ENCODE measurements at regions not wholly inside any gene's neighbourhood (a gene's known extent, or its start where the extent isn't known, plus 50 kb on each side); places are given as distances from the start of the nearest gene placed in this dataset.

GRCh38 chr6:84554074-84554473 lies 210.3 kb downstream of the TBX18 start:
- Histone ChIP-seq H3K9me3 (ENCODE audit: control insufficient read depth, insufficient read depth, low read depth, low read length) (no peaks in the 10 kb centered on the region), H3K4me3 (ENCODE audit: low read depth in 2 of 2, low read length in 2 of 2) (no peak overlapping the region), H3K27me3 (ENCODE audit: control insufficient read depth, insufficient read depth, low read length) (no peaks in the 10 kb centered on the region), H3K4me1 (ENCODE audit: control insufficient read depth, insufficient read depth, low read length) (no peaks in the 10 kb centered on the region), H3K27ac (ENCODE audit: low read length) (no peak overlapping the region), H3K36me3 (ENCODE audit: control insufficient read depth, insufficient read depth, low read length) (no peaks in the 10 kb centered on the region)
- in situ Hi-C loops (cut with HindIII; ENCODE audit: low pct_unique_long_range_greater_than_20kb, low sequenced_read_pairs) (no loop called here), intact Hi-C loops (cut with micrococcal nuclease; ENCODE audit: unreplicated experiment) (no loop called here)
- BruUV-seq (replicated peaks): no TSS peak
- ATAC-seq: no peak
- CTCF ChIA-PET: no interaction called here
- POLR2A ChIA-PET: no interaction called here
- DNase-seq (ENCODE audit: low read depth, low spot score): no peak
- no peak for TF ChIP-seq CTCF (IDR thresholded peaks at IDR 0.05)

- in situ Hi-C loops (cut with HindIII; ENCODE audit: low pct_unique_long_range_greater_than_20kb, low sequenced_read_pairs) (no loop called here), intact Hi-C loops (cut with micrococcal nuclease; ENCODE audit: unreplicated experiment) (no loop called here)
- no peaks in the 10 kb centered on the region for H3K9me3 ChIP-seq (ENCODE audit: control insufficient read depth, insufficient read depth, low read depth, low read length)
- TF ChIP-seq REST (IDR thresholded peaks at IDR 0.05; ENCODE audit: insufficient read depth in 1 of 2, low read depth in 2 of 2, low read length in 1 of 2): no peak
- TF ChIP-seq SIN3A (IDR thresholded peaks at IDR 0.05; ENCODE audit: borderline replicate concordance, insufficient read depth, low read depth, low read length): no peak
- no peak for TF ChIP-seq POLR2AphosphoS5 (IDR thresholded peaks at IDR 0.05; ENCODE audit: low read depth, low read length)
- DNase-seq (ENCODE audit: low read depth, low spot score) (no peak), ATAC-seq (no peak)
- no TSS peak for BruUV-seq (replicated peaks)
- no peaks in the 10 kb centered on the region for H3K4me1 ChIP-seq (ENCODE audit: control insufficient read depth, insufficient read depth, low read length)
- H3K27me3 ChIP-seq (ENCODE audit: control insufficient read depth, insufficient read depth, low read length): no peaks in the 10 kb centered on the region
- no peaks in the 10 kb centered on the region for H3K36me3 ChIP-seq (ENCODE audit: control insufficient read depth, insufficient read depth, low read length)
- ChIA-PET POLR2A (no interaction called here), CTCF (no interaction called here)
- no peak overlapping the region for H3K27ac ChIP-seq (ENCODE audit: low read length)
- H3K4me3 ChIP-seq (ENCODE audit: low read depth in 2 of 2, low read length in 2 of 2): no peak overlapping the region
Measured at GRCh38 chr6:84553527-84553926, 210.9 kb downstream of the TBX18 start.

- POLR2A ChIA-PET: no interaction called here
- H3K9me3 ChIP-seq (ENCODE audit: control insufficient read depth, insufficient read depth, low read depth, low read length): no peaks in the 10 kb centered on the region
- no peaks in the 10 kb centered on the region for H3K36me3 ChIP-seq (ENCODE audit: control insufficient read depth, insufficient read depth, low read length)
- TF ChIP-seq SIN3A (IDR thresholded peaks at IDR 0.05; ENCODE audit: borderline replicate concordance, insufficient read depth, low read depth, low read length) (no peak), CTCF (IDR thresholded peaks at IDR 0.05) (no peak), TCF7L2 (IDR thresholded peaks at IDR 0.05; ENCODE audit: low read depth, low read length) (no peak), POLR2AphosphoS5 (IDR thresholded peaks at IDR 0.05; ENCODE audit: low read depth, low read length) (no peak), REST (IDR thresholded peaks at IDR 0.05; ENCODE audit: insufficient read depth in 1 of 2, low read depth in 2 of 2, low read length in 1 of 2) (no peak)
- no peak for ATAC-seq
- CTCF ChIA-PET: no interaction called here
- DNase-seq (ENCODE audit: low read depth, low spot score): no peak
- H3K4me3 ChIP-seq (ENCODE audit: low read depth in 2 of 2, low read length in 2 of 2): no peak overlapping the region
- H3K4me1 ChIP-seq (ENCODE audit: control insufficient read depth, insufficient read depth, low read length): no peaks in the 10 kb centered on the region
- H3K27me3 ChIP-seq (ENCODE audit: control insufficient read depth, insufficient read depth, low read length): no peaks in the 10 kb centered on the region
- no TSS peak for BruUV-seq (replicated peaks)
- in situ Hi-C loops (cut with HindIII; ENCODE audit: low pct_unique_long_range_greater_than_20kb, low sequenced_read_pairs) (no loop called here), intact Hi-C loops (cut with micrococcal nuclease; ENCODE audit: unreplicated experiment) (no loop called here)
- no peak overlapping the region for H3K27ac ChIP-seq (ENCODE audit: low read length)
Measured at GRCh38 chr6:84551797-84552196, 212.6 kb downstream of the TBX18 start.
